Right kidney (tissue), 1 donor: ENCODE measurements at regions not wholly inside any gene's neighbourhood (a gene's known extent, or its start where the extent isn't known, plus 50 kb on each side); places are given as distances from the start of the nearest gene placed in this dataset.
"Not testable (repeated sequence)": the region's sequence is repeated elsewhere in the genome, so short reads cannot be mapped to it uniquely, and the experiment has no call there.

ENCODE experiments used
- DNase-seq: peaks from one replicate; pipeline ENCODE4 v3.0.0-alpha.2; 2016

- no peak for DNase-seq
These were observed 52.2 kb upstream of the FAT1 start for GRCh38 chr4:186775902-186776301.

DNA sequence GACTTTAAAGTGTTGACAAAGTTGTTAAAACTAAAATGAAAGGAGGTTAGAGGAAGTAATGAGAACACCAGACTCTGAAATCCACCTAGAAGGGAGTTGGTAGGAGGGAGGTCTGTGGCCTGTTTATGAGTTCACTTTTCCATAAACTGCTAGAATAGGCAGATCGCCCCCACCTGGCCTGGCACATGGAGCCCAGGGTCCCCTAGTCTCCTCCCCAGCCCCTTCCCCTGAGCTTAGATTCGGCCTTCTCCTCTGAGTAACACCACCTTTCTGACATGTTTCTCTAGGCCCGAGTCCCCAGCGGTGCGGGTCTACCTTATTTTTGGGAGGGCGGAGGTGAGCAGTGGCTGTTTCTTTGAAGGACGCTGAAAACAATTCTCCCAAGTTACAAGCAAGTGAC is 54.5 kb upstream of the FAT1 start:
- no peak for DNase-seq

DNA sequence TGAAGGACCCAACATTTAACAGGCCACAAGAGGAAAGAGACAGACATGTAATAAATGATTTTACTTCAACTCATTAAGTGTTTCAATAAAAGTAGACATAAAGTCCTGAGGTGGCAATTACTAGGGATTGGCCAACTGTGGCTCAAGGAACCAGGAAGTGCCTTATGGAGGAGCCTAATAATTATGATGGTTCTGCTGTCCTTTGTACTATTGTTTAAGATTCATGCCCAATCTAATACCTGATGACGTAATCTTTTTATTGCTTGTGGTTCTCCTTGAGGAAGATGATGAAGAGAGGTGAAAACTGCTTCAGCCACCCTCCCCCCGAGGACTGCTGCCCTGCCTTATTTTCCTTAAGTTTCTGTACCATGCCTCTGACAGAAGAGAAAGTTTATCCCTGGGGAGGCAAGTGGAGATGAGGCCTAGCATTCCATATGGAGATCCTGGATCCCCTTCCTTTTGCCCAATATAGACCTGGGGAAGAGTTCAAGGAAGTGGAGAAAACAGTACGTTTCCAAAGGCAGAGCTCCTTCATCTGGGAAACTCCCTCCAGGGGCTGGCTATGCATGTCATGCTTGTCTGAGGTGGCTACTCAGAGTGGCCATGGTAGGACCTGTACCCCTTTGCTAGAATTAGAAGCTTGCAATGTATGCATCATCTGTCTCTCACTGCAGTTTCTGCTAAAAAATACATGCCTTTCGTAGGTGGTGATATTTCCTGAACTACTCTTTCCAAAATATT is 56.8 kb upstream of the FAT1 start:
- no peak for DNase-seq

DNA sequence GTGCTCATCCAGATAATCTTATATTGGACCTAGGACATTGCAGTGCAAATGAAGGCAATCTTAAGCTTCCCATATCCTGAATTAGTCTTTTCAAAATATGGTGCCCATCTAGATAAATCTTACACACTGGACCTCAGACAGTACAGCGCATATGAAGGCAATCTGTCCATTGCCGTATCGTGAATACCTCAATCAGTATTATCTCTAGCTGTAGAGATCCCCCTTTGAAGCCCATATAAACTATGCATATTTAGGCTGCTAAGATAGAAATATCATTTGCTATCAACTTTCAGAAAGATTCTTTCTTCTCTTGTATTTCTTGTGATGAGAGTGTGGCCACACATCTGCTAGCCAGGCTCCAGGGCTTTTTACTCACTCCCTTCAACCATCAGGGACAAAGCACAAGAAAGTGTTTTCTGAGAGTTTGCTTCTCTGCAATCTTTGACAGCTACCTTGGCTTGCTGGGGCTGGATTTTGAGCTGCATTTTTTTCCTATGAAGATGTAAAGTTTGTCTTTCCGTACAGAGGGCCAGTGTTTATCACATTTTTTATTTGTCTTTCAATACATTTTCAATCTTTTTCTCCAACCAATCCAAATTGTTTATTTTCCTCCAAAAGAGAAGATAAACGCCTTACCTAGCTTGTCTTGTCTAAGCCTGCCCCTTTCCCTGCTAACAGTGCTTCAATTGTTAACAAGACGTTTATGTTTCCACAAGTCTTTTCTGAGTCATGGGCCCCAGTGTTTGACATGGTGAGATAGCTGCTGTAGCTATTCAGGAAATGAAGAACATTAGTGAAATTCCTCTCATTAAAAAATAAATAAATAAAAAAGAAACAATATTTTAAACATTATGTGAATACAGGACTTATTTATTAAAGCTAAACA is 57.6 kb upstream of the FAT1 start:
- DNase-seq, result no peak

- no peak for DNase-seq
These were observed 58.6 kb upstream of the FAT1 start for GRCh38 chr4:186782302-186782701.

DNA sequence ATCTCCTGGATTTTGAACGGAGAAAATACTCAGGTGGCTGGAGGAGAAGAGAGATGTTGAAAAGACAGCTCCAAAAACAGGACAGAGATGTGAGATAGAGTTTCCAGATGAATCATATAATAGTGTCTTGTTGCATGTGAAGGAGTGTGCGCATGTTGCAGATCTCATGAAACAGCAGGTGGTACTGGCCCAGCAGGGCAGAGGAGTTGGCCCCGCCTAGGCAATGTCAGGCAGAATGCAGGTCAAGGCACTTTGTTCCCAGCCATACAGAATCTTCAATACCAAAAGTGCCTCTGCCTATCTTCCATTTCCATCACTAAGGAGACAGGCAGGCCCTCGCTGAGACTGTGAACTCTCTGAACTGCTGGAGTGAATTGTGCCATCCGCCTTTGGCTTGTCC is 63.9 kb upstream of the FAT1 start:
- DNase-seq, result no peak

DNA sequence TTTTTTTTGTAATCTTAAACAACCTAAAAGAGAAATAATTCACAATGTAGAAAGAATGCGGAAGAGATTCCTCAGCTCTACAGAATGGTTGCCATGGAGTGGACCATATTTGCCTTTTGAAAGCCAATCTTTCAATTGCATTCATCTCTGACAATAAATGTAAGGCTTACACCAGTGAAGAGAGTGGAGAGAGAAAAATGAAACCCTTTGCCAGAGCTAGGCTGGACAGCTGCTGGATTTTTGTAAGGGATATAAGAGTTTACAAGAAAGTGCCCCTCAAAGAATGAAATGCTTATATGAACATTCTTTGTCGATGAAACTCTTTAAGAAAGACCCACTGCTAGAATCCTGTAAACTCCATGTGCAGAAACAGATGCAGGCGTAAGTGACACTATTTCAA is 66.0 kb upstream of the FAT1 start:
- DNase-seq, result no peak

GRCh38 chr4:186790630-186791029 is 67.0 kb upstream of the FAT1 start:
- DNase-seq, result no peak

DNA sequence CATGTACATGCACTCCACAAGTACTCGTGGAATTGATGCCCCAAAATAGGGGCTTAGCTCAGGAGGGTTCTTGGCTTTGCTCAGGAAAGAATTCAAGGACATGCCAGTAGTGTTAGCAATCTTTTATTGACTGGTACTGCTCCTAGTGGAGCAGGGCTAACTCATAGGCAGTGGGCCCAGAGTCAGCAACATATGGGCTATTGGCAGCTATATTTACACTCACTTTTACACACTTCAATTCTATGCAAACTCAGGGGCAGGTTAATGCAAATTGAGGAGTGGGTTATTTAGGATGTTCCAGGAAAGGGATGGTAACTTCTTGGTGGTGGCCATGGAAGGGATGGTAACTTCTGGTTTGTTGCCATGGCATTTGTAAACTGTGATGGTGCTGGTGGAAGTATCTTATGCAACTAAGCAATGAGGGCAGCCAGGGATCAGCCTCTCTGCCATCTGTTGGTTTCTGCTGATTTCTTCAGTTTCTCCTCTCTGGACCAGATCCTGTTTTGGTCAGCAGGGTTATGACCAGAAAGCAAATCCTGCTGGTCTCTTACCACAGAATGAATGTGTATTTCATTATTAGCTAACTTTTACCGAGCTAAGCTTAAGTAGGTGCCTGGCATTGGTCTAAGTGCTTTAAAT is 69.2 kb upstream of the FAT1 start:
- no peak for DNase-seq

DNA sequence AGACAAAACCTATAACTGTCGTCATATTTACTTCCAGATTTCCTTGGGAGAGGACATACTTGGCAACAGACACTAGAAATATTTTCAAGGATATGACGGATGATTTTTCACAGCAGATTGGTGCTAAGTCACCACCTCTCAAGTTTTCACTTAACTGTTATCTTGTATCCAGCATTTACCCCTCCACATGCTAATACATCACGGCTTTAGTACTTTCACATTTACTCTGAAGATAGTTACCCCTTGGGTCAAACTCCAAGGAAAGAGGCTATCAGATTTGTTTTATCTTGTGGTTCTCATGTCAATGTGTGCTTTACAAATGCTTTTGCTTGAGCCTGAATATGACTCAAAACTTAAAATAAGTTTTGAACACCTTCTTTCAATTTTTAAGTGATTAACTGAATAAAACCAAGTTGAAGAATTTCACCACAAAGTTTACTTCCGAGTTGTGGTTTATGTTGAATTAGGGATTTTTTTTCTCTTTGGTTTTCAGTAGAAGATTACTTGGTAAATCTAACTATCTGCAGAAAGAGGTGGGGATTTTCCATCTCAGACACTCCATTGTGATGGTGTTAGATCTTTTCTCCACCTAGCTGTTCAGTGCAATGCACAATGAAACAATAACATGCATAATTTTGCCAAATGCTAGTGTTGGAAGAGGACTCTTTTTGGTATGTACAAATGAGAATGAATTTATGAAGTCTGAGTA is 75.4 kb upstream of the FAT1 start:
- no peak for DNase-seq

GRCh38 chr4:186805020-186805820 is 81.6 kb upstream of the FAT1 start:
- DNase-seq, result no peak

- not testable (repeated sequence) for DNase-seq
These were observed 82.3 kb upstream of the FAT1 start for GRCh38 chr4:186805917-186806316.

GRCh38 chr4:186806679-186807421 is 83.2 kb upstream of the FAT1 start:
- no peak for DNase-seq

DNA sequence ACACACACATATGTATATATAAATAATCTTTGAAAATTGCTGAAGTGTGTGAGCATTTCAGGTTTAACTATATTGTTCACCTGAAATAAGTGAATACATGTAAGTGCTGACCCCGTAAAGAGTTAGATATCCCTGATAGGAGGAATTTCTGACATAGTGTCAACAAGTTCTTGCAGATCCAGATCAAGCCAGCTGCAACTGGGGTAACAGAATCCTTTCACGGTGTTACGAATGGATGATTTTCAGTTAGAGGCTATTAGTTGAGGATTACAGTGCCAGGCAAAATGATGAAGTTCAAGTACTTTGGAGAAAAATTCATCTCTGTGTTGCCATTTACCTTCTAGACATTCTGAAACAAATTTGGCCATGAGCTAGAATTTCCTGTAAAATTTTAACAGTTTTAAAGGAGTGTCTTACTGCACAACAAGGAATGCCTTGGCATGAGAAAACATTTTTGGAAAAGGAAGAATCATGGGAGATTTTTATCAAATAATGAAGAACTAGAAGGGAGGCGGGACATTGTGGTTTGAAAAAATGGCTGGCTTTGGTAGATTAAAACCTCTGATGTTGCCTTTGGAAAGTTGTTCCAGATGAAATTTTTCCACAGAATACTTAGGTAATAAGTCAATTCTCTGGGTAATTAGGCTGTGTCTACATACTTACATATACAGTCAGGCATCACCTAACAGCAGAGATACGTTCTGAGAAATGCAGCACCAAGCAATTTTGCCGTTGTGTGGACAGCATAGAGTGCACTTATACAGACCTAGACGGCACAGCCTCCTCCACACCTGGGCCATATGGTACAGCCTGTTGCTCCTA is 84.4 kb upstream of the FAT1 start:
- no peak for DNase-seq

DNA sequence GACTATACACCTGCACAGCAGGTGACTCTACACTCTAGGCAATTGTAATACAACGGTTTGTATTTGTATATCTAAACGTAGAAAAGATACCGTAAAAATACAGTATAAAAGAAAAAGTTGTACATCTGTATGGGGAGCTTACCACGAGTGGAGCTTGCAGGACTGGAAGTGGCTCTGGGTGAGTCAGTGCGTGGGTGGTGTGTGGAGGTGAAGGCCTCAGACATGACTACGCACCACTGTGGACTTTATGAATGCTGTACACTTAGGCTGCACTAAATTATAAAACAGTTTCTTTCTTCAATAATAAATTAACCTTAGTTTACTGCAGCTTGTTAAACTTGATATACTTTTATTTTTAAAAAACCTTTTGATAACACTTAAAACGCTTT is 85.0 kb upstream of the FAT1 start:
- DNase-seq, result no peak

GRCh38 chr4:186809070-186809469 is 85.4 kb upstream of the FAT1 start:
- DNase-seq, result no peak

GRCh38 chr4:186810613-186811150 is 87.0 kb upstream of the FAT1 start:
- DNase-seq, result no peak

GRCh38 chr4:186812592-186812991 is 88.9 kb upstream of the FAT1 start:
- no peak for DNase-seq

DNA sequence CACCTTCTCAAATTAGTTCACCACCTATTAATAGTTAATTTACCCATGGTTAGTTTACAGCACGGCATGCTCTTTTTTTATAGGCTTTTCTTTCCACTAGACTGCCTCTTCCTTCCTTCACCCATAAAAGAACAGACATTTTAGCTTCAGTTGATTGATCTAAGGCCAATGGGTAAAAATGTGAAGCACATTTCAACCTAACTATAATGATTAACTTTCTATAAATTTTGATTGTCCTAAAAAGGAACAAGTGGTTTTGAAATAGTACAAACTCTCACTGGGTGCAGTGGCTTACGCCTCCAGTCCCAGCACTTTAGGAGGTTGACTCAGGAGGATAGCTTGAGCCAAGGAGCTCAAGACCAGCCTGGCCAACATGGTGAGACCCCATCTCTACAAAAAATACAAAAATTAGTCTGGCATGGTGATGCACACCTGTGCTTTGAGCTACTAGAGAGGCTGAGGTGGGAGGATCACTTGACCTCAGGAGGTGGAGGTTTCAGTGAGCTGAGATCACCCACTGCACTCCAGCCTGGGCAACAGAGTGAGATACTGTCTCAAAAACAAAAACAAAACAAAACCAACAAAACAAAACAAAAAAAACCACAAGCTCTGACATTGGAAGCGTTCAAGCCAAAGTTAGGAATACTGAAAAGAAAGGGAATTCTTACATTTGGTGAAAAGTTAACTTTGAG is 89.9 kb upstream of the FAT1 start:
- DNase-seq, result no peak
